NCI-H1092 (cell line): ENCODE measurements at regions not wholly inside any gene's neighbourhood (a gene's known extent, or its start where the extent isn't known, plus 50 kb on each side); places are given as distances from the start of the nearest gene placed in this dataset.

ENCODE experiments used
- DNase-seq: peaks from one replicate; lab custom pipeline; 2025; lab: John Stamatoyannopoulos, UW

GRCh38 chr2:217193431-217194340, 333.8 kb upstream of the TNP1 start:
- no peak for DNase-seq

- no peak for DNase-seq
These were observed 332.5 kb upstream of the TNP1 start for GRCh38 chr2:217192366-217192765.

GRCh38 chr2:217189747-217190146, 329.9 kb upstream of the TNP1 start:
- no peak for DNase-seq

DNA sequence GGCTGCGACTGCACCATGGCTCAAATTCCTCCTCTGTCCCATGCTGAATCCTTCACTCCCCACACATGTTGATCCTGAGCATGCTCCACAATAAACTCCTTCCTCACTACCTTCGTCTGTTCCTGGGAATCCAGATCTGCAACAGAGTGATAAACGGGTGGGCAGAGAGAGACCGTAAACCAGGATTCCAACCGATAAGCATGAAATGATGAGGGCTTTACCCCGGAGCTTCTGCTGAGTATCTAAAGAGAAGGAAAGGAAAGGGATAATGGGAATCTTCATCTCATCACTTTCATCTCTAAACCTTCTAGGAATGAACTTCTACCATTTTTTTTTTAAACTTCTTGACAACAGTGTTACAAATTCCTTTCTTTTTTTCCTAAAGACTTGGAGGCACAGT, 329.3 kb upstream of the TNP1 start:
- no peak for DNase-seq

DNA sequence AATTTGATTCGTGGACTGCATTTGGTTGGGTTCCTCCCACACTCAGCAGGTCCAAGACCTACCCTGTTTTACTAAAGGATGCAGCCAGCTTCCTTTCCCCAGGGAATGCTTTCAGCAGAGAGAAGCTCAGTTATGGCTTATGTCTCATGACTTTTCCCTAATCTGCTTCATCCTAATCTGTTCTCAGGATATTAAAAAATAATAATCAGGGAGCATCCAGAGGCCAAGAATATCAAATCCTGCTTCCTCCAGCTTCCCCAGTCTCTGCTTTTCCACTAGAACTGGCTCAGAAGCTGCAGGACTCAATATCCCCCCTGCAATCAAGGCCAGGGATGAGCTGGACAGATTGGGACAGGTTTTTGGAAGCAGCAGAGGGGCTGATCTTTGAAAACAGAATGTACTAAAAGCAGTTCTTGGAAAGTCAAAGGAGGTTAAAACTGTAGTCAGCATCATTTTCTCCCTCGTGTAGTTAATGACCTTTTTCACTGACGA, 326.9 kb upstream of the TNP1 start:
- DNase-seq = no peak

DNA sequence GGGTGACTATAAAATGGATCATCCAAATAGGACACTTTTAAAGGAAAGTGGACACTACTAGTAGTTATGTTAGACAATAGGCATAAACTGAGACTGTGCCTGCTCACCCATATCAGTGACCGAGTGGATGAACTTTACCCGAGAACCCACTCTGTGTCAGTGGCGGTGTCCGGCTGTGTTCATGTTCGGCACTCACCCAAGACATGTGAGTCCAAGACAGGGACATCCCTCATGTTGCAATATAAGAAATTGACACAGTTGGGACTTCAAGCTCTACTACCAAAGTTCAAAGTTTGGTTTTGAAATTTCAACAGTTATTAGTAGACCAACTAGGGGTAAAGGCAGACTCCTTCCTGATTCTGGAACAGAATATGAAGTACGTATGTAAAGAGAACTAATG, 326.3 kb upstream of the TNP1 start:
- no peak for DNase-seq

GRCh38 chr2:217185265-217185995, 325.6 kb upstream of the TNP1 start:
- no peak for DNase-seq

DNA sequence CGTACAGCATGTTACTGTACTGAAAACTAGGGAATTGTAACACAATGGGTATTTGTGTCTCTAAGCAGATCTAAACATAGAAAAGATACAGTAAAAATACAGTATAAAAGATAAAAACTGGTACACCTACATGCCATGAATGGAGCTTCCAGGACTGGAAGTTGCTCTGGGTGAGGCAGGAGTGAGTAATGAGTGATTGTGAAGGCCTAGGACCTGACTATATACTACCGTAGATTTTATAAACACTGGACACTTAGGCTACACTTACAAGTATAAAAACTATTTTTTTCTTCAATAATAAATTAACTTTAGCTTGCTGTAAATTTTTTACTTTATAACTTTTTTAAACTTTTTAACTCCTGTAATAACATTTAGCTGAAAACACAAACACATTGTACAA, 324.4 kb upstream of the TNP1 start:
- DNase-seq = no peak

DNA sequence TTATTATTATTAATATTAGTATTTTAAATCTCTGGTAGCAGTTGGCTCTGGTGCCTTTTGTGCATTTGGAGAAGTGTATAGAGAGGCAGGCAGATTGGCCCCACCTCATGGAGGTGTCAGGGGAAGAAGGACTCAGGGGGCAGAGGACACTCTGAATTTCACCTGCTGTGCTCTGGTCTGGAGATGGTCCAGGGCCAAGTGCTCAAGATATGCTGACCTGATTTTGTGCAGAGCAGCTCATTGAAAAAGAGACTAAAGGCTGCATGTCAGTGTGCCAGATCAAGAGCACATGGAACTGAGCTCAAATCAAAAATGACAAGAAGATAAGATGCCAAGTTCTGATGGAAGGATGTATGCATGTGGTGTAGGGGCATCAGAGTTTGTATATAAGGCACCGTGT, 323.6 kb upstream of the TNP1 start:
- DNase-seq = no peak

- no peak for DNase-seq
These were observed 323.1 kb upstream of the TNP1 start for GRCh38 chr2:217182926-217183325.

- no peak for DNase-seq
These were observed 321.6 kb upstream of the TNP1 start for GRCh38 chr2:217181512-217181911.

DNA sequence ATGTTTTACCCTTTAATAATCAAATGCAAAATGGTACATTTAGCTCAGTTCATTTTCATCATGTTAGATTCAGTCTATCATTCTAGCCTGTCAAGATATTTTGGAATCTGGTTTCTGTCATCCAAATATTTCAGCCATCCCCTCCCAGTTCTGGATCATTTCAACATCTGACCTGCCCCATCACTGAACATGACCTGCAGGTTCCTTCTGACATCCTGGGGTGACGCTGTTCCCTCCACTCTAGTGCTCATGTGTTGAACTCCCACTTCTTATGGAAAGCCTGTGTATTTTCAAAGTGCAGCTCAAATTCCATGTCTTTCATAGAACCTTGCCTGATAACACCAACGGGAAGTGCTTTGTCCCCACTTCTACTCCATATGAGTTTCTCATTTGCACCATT, 320.0 kb upstream of the TNP1 start:
- DNase-seq = no peak

DNA sequence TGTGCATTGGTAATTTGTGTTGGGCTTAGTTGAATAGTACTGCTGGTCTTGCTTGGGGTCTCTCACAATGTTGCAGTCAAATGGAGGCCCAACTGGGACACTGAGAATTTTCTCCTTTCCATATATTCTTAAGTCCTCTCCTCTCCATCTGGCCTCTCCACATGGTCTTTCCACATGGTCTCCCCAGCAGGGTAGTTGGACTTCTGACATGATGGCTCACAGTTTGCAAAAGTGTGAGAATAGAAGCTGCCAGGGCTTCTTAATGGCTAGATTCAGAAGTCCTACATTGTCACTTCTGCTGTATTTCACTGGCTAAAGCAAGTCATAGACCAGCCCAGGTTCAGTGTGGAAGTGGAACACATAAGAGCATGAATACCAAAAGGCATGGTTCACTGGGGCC, 318.5 kb upstream of the TNP1 start:
- DNase-seq = no peak

- no peak for DNase-seq
These were observed 317.9 kb upstream of the TNP1 start for GRCh38 chr2:217177720-217178119.

GRCh38 chr2:217171874-217172273, 312.0 kb upstream of the TNP1 start:
- DNase-seq = no peak

- no peak for DNase-seq
These were observed 308.6 kb upstream of the TNP1 start for GRCh38 chr2:217168496-217168895.

DNA sequence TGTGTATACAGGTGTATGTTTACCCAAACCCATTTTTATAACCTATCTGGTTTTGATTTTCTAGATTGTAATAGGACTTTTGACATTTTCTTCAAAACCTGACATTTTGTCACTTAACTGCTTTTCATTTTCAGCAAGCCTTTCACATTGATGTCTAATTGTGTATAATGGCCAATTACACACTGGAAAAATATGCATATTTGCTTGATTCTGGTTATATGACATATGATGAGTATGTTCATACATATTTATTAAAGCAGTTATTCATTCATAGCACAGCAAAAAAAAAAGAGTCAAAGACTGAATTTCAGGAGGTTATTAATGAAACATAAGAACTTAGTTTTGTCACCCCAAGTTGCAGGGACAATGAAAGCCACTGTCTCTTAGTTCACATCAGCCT, 307.7 kb upstream of the TNP1 start:
- no peak for DNase-seq

GRCh38 chr2:217166241-217166850, 306.5 kb upstream of the TNP1 start:
- peak; percentile 39 for DNase-seq

DNA sequence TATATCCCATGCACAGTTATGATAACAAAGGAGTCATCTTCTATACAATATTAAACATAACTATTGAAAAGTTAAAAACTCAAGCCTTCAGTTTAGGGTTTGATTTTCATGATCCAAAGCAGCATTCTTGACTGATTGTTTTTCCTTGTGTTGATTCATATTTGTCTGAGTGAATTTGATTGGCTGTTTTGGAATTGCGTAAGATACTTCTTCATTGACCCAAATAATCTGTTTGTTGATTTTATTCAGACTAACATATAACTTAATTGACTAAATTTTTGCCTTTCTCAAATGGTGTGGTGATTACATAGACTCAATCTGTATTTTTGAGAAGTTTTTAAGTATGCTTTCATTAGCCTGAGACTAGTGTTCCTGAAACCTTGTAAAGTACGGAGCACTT, 305.7 kb upstream of the TNP1 start:
- DNase-seq = no peak

DNA sequence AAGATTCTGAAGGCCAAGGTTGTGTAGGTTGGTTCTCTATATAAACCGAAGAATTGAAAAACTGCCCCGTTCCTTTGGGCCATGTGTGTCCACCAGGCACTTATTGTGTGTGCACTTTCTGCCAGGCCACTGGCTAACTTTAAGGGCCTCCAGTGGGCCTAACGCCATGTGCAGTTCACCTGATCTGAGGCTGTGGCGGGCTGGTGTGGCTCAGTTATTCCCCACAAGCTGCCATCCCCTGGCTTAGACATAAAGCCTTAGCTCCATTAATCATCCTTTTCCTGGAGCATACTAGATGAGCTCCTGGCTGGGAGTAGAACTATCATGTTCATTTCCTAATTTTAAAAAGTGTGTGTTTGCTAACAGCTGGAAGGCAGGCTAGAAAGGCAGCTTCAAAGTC, 304.1 kb upstream of the TNP1 start:
- no peak for DNase-seq

- DNase-seq = no peak
These were observed 302.7 kb upstream of the TNP1 start for GRCh38 chr2:217162533-217162932.
